A549 (cell line): ENCODE measurements at regions not wholly inside any gene's neighbourhood (a gene's known extent, or its start where the extent isn't known, plus 50 kb on each side); places are given as distances from the start of the nearest gene placed in this dataset.
"Not testable (repeated sequence)": the region's sequence is repeated elsewhere in the genome, so short reads cannot be mapped to it uniquely, and the experiment has no call there.

Experiments used
- ATAC-seq, 2 experiments: fragments of 200-7000 bp in 1 of 2; fragments of >200 bp in 1 of 2; cut with Nextera tagmentation in 1 of 2; cut with Tn5 transposase in 1 of 2; 3 replicates each; pipeline versions ENCODE4 v1.8.0 to v1.9.1; 2018 to 2020; ENCODE audit warnings: mild to moderate bottlenecking in 1 of 2, moderate library complexity in 1 of 2
- CTCF ChIA-PET: fragments of 300-600 bp; sonication (Branson Sonifier 250); formaldehyde crosslinking; extraction: SDS; loops from one replicate; lab custom pipeline; 2021; ENCODE audit warnings: antibody characterized with exemption, inconsistent platforms; lab: Yijun Ruan, JAX
- POLR2A ChIA-PET: fragments of 350-600 bp; formaldehyde crosslinking; extraction: SDS; loops from one replicate; lab custom pipeline; 2021; ENCODE audit warnings: antibody characterized with exemption, inconsistent platforms; lab: Yijun Ruan, JAX
- DNase-seq, 2 experiments: peaks; one replicate each; pipeline versions ENCODE4 v3.0.0 to v3.0.0-alpha.2; 2011 to 2016; ENCODE audit warnings: low read depth in 1 of 2, low spot score in 1 of 2
- FAIRE-seq: peaks from 2 replicates; lab custom pipeline; 2011; peaks lifted over from hg19 to GRCh38; lab: Jason Lieb, UNC
- H3K27ac ChIP-seq, 2 experiments: fragments of >200 bp; sonication (Bioruptor Twin); formaldehyde crosslinking; 3 replicates each; pipeline ENCODE4 v1.5.1; 2016 to 2017
- H3K4me1 ChIP-seq: fragments of >200 bp; sonication (Bioruptor Twin); formaldehyde crosslinking; 3 replicates; pipeline ENCODE4 v1.6.1; 2016
- H3K4me2 ChIP-seq: fragments of >200 bp; sonication (Bioruptor Twin); formaldehyde crosslinking; 3 replicates; pipeline ENCODE4 v1.6.1; 2016
- H3K4me3 ChIP-seq: fragments of >200 bp; sonication (Bioruptor Twin); formaldehyde crosslinking; 3 replicates; pipeline ENCODE4 v1.5.1; 2016
- H3K9me3 ChIP-seq: fragments of >200 bp; sonication (Bioruptor Twin); formaldehyde crosslinking; 3 replicates; pipeline ENCODE4 v1.6.1; 2016
- CBX2 ChIP-seq: fragments of 200-600 bp; sonication (generic); IDR thresholded peaks from 2 replicates; pipeline ENCODE4 v1.6.1; 2016; ENCODE audit warnings: low read depth, mild to moderate bottlenecking, borderline replicate concordance
- CEBPB ChIP-seq, 2 experiments: fragments of >200 bp in 1 of 2; sonication (Bioruptor Twin) in 1 of 2; formaldehyde crosslinking in 1 of 2; IDR thresholded peaks; 2 replicates each; pipeline ENCODE4 v1.6.1; 2012 to 2016
- CHD2 ChIP-seq: fragments of 150-350 bp; IDR thresholded peaks from 2 replicates; pipeline ENCODE4 v1.6.1; 2014; ENCODE audit warnings: low read length; ENCODE audit not compliant: partially characterized antibody
- CHD4 ChIP-seq: fragments of 200-600 bp; sonication (generic); IDR thresholded peaks from 2 replicates; pipeline ENCODE4 v1.6.1; 2016; ENCODE audit warnings: antibody characterized with exemption, mild to moderate bottlenecking, borderline replicate concordance
- EP300 ChIP-seq, 2 experiments: fragments of >200 bp; sonication (Bioruptor Twin); formaldehyde crosslinking; IDR thresholded peaks; 2 replicates in 1 of 2; 3 replicates in 1 of 2; pipeline ENCODE4 v1.6.1; 2016 to 2017
- ESRRA ChIP-seq: fragments of 150-350 bp; IDR thresholded peaks from 2 replicates; pipeline ENCODE4 v1.6.1; 2014; ENCODE audit warnings: mild to moderate bottlenecking, low read length, borderline replicate concordance
- FOSB ChIP-seq: fragments of 250-450 bp; sonication (Bioruptor Pico); IDR thresholded peaks from 2 replicates; pipeline ENCODE4 v1.5.0; 2020; ENCODE audit warnings: mild to moderate bottlenecking, moderate library complexity
- HES2 ChIP-seq: fragments of >200 bp; sonication (Bioruptor Twin); formaldehyde crosslinking; IDR thresholded peaks from 2 replicates; pipeline ENCODE4 v1.6.1; 2016
- HOXA7 ChIP-seq: fragments of 250-450 bp; sonication (Bioruptor Pico); IDR thresholded peaks from 2 replicates; pipeline ENCODE4 v1.5.0; 2020; ENCODE audit warnings: mild to moderate bottlenecking, moderate library complexity
- HOXB13 ChIP-seq: fragments of 250-450 bp; sonication (Bioruptor Pico); IDR thresholded peaks from 2 replicates; pipeline ENCODE4 v1.5.0; 2020; ENCODE audit warnings: low read depth, mild to moderate bottlenecking, moderate library complexity
- PBX3 ChIP-seq: IDR thresholded peaks from 2 replicates; pipeline ENCODE4 v1.6.1; 2012
- RAD21 ChIP-seq, 2 experiments: fragments of >200 bp in 1 of 2; sonication (Bioruptor Twin) in 1 of 2; formaldehyde crosslinking in 1 of 2; IDR thresholded peaks in 1 of 2; conservative IDR thresholded peaks in 1 of 2; 2 replicates in 1 of 2; 3 replicates in 1 of 2; pipeline ENCODE4 v1.6.1; 2012 to 2018; ENCODE audit warnings: inconsistent platforms in 1 of 2
- RCOR1 ChIP-seq: fragments of 150-350 bp; IDR thresholded peaks from 2 replicates; pipeline ENCODE4 v1.6.1; 2014; ENCODE audit warnings: antibody characterized with exemption, low read length, low read depth
- REST ChIP-seq: fragments of 200-600 bp; sonication (generic); IDR thresholded peaks from 2 replicates; pipeline ENCODE4 v1.6.1; 2016; ENCODE audit warnings: antibody characterized with exemption, mild to moderate bottlenecking, moderate library complexity
- ZFP36 ChIP-seq: fragments of 450-650 bp; IDR thresholded peaks from 2 replicates; pipeline ENCODE4 v1.6.1; 2014; ENCODE audit warnings: borderline replicate concordance; ENCODE audit not compliant: partially characterized antibody
- WGBS: methylation state at CpG from one replicate; pipeline ENCODE4 v1.1.6; 2017; ENCODE audit errors: missing lambda C conversion rate; 5-methylcytosine and 5-hydroxymethylcytosine counted together
- TF ChIP-seq, protein P1 (sequence below): fragments of >200 bp; sonication (Bioruptor Twin); formaldehyde crosslinking; IDR thresholded peaks from 3 replicates; pipeline ENCODE4 v1.5.1; 2016
- TF ChIP-seq, protein P2 (sequence below): fragments of 450-650 bp; IDR thresholded peaks from 2 replicates; pipeline ENCODE4 v1.6.1; 2014; ENCODE audit warnings: antibody characterized with exemption

DNA sequence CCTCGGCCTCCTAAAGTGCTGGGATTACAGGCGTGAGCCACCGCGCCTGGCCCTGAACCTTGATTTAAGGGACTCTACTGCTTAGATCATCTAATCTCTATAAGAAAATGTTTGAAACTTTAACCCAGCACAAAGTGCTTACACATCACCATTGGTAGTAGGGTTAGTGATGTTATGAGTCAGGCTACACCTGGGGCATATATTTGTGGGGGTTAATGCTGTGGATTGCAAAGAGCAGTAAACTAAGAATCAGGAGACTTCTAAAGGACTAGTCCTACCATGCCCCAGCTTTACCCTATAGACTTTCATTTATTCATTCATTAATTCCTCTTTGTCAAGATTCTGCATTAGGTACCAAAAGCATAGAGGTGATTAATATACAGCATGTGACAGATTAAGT, 880.5 kb downstream of the TTLL7 start:
- FAIRE-seq = no peak
- Histone ChIP-seq H3K4me2 (no peak overlapping the region), H3K4me1 (no peaks in the 10 kb centered on the region), H3K4me3 (no peak overlapping the region), H3K9me3 (no peaks in the 10 kb centered on the region), H3K27ac (no peak overlapping the region)
- CTCF ChIA-PET = no interaction called here
- no peak for ATAC-seq
- 81% methylated on average over 4 of the region's 4 CpGs for WGBS
- DNase-seq = no peak
- POLR2A ChIA-PET = no interaction called here
- TF ChIP-seq, protein P1, sequence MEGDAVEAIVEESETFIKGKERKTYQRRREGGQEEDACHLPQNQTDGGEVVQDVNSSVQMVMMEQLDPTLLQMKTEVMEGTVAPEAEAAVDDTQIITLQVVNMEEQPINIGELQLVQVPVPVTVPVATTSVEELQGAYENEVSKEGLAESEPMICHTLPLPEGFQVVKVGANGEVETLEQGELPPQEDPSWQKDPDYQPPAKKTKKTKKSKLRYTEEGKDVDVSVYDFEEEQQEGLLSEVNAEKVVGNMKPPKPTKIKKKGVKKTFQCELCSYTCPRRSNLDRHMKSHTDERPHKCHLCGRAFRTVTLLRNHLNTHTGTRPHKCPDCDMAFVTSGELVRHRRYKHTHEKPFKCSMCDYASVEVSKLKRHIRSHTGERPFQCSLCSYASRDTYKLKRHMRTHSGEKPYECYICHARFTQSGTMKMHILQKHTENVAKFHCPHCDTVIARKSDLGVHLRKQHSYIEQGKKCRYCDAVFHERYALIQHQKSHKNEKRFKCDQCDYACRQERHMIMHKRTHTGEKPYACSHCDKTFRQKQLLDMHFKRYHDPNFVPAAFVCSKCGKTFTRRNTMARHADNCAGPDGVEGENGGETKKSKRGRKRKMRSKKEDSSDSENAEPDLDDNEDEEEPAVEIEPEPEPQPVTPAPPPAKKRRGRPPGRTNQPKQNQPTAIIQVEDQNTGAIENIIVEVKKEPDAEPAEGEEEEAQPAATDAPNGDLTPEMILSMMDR = no peak
- no peak for TF ChIP-seq PBX3
- TF ChIP-seq ESRRA = no peak
- no peak for TF ChIP-seq RAD21 (conservative IDR thresholded peaks at IDR 0.05 in 1 of 2, IDR thresholded peaks at IDR 0.05 in 1 of 2)
- TF ChIP-seq CHD2 = no peak
- no peak for TF ChIP-seq FOSB (CRISPR knock-in tag)
- TF ChIP-seq HES2 = no peak
- no peak for TF ChIP-seq EP300 (IDR thresholded peaks at IDR 0.05)
- no peak for TF ChIP-seq CEBPB (IDR thresholded peaks at IDR 0.05)
- TF ChIP-seq HOXB13 = no peak
- TF ChIP-seq, protein P2, sequence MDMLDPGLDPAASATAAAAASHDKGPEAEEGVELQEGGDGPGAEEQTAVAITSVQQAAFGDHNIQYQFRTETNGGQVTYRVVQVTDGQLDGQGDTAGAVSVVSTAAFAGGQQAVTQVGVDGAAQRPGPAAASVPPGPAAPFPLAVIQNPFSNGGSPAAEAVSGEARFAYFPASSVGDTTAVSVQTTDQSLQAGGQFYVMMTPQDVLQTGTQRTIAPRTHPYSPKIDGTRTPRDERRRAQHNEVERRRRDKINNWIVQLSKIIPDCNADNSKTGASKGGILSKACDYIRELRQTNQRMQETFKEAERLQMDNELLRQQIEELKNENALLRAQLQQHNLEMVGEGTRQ = no peak
- no peak for TF ChIP-seq RCOR1
- TF ChIP-seq ZFP36 = no peak
- TF ChIP-seq REST = no peak
- no peak for TF ChIP-seq CHD4
- no peak for TF ChIP-seq HOXA7 (CRISPR knock-in tag)
- TF ChIP-seq CBX2 = no peak

GRCh38 chr1:83117030-83117429, 881.9 kb downstream of the TTLL7 start:
- WGBS = 46% methylated on average over 4 of the region's 4 CpGs
- ATAC-seq = not testable (repeated sequence)

More at GRCh38 chr1:83117030-83117429, 881.9 kb downstream of the TTLL7 start:
- H3K4me3 ChIP-seq, H3K4me1 ChIP-seq, POLR2A ChIA-PET, DNase-seq, CTCF ChIA-PET, H3K4me2 ChIP-seq, H3K9me3 ChIP-seq, FAIRE-seq, H3K27ac ChIP-seq: not testable (repeated sequence)
